OCI-LY1 (cell line): ENCODE measurements at regions not wholly inside any gene's neighbourhood (a gene's known extent, or its start where the extent isn't known, plus 50 kb on each side); places are given as distances from the start of the nearest gene placed in this dataset.

Source experiments
- H2AFZ ChIP-seq: fragments of 200-600 bp; sonication (generic), shearing (Covaris generic); 2 replicates; pipeline ENCODE4 v1.6.0; 2014; ENCODE audit warnings: antibody characterized with exemption, mild to moderate bottlenecking, low read length
- H3F3A ChIP-seq: fragments of 200-600 bp; sonication (generic), shearing (Covaris generic); 2 replicates; pipeline ENCODE4 v1.6.0; 2014; ENCODE audit warnings: mild to moderate bottlenecking, antibody characterized with exemption, low read length, moderate library complexity; ENCODE audit not compliant: insufficient read depth
- H3K27ac ChIP-seq: fragments of 200-600 bp; sonication (generic); 2 replicates; pipeline ENCODE4 v1.5.1; 2014; ENCODE audit warnings: low read length, mixed run types, mild to moderate bottlenecking, low read depth; ENCODE audit not compliant: poor library complexity, severe bottlenecking
- H3K27me3 ChIP-seq: fragments of 200-600 bp; sonication (generic); 2 replicates; pipeline ENCODE4 v1.6.0; 2014; ENCODE audit warnings: antibody characterized with exemption, mild to moderate bottlenecking, low read length, moderate library complexity; ENCODE audit not compliant: insufficient read depth
- H3K36me3 ChIP-seq: fragments of 200-600 bp; sonication (generic); 2 replicates; pipeline ENCODE4 v1.6.1; 2014; ENCODE audit warnings: mild to moderate bottlenecking, antibody characterized with exemption, low read length, moderate library complexity, mixed read lengths; ENCODE audit not compliant: insufficient read depth
- H3K4me1 ChIP-seq: fragments of 200-600 bp; sonication (generic); 2 replicates; pipeline ENCODE4 v1.5.1; 2014; ENCODE audit warnings: mild to moderate bottlenecking, low read length, moderate library complexity; ENCODE audit not compliant: insufficient read depth, severe bottlenecking
- H3K4me2 ChIP-seq: fragments of 200-600 bp; sonication (generic), shearing (Covaris generic); 2 replicates; pipeline ENCODE4 v1.6.1; 2014; ENCODE audit warnings: low read length
- H3K4me3 ChIP-seq: fragments of 200-600 bp; sonication (generic); 2 replicates; pipeline ENCODE4 v1.5.1; 2014; ENCODE audit warnings: low read length, low read depth, mild to moderate bottlenecking, mixed read lengths; ENCODE audit not compliant: poor library complexity, severe bottlenecking
- H3K79me2 ChIP-seq: fragments of 200-600 bp; shearing (Covaris generic); 2 replicates; pipeline ENCODE4 v1.6.1; 2016; ENCODE audit warnings: mixed run types, low read length, mixed read lengths; ENCODE audit not compliant: insufficient read depth
- H3K9ac ChIP-seq: fragments of 200-600 bp; sonication (generic), shearing (Covaris generic); 2 replicates; pipeline ENCODE4 v1.6.1; 2014; ENCODE audit warnings: mild to moderate bottlenecking, low read length, mixed read lengths
- H3K9me2 ChIP-seq: fragments of 200-600 bp; sonication (generic), shearing (Covaris generic); 2 replicates; pipeline ENCODE4 v1.6.1; 2014; ENCODE audit warnings: low read depth, mild to moderate bottlenecking, low read length, mixed read lengths
- H3K9me3 ChIP-seq: fragments of 200-600 bp; shearing (Covaris generic); 2 replicates; pipeline ENCODE4 v1.6.1; 2014; ENCODE audit warnings: low read length, mixed read lengths
- H4K20me1 ChIP-seq: fragments of 200-600 bp; sonication (generic), shearing (Covaris generic); 2 replicates; pipeline ENCODE4 v1.6.0; 2016; ENCODE audit warnings: mild to moderate bottlenecking, low read length; ENCODE audit not compliant: insufficient read depth
- EZH2 ChIP-seq: fragments of 200-600 bp; sonication (generic), shearing (Covaris generic); IDR thresholded peaks from 2 replicates; pipeline ENCODE4 v1.8.0; 2017; ENCODE audit warnings: borderline replicate concordance, mixed run types, mild to moderate bottlenecking, antibody characterized with exemption, low read length, moderate library complexity, mixed read lengths
- TF ChIP-seq, protein P1 (sequence below): fragments of 200-600 bp; sonication (generic), shearing (Covaris generic); IDR thresholded peaks from 2 replicates; pipeline ENCODE4 v1.5.1; 2017; ENCODE audit warnings: mild to moderate bottlenecking, antibody characterized with exemption, low read length, moderate library complexity, mixed read lengths

DNA sequence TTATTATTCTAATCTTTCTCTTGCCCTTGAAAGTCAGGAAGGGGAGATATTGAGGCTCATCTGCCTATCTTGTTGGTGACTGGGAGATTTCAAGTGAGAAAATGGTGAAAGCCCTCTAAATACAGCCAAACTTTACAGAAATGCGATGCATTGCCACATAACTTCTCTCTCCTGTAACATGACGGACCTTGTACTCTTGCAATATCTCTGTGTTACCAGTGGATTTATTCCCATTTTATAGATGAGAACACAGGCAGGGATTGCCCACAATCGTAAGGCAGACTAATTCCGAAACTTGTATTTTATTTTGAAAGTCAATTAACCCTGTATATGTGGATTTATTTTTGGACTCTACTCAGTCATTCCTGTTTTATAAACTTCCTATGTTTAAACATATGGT, 57.3 kb upstream of the MPP7 start:
- Histone ChIP-seq H3K9ac (no peak overlapping the region), H3K27ac (no peak overlapping the region), H3K27me3 (no peaks in the 10 kb centered on the region), H3K4me2 (no peak overlapping the region), H3K79me2 (no peaks in the 10 kb centered on the region), H3K9me3 (no peaks in the 10 kb centered on the region), H3K4me3 (no peak overlapping the region), H3K9me2 (no peaks in the 10 kb centered on the region), H3K4me1 (no peaks in the 10 kb centered on the region), H2AFZ (no peak overlapping the region), H3K36me3 (no peaks in the 10 kb centered on the region), H3F3A (no peaks in the 10 kb centered on the region), H4K20me1 (no peaks in the 10 kb centered on the region)
- no peak for TF ChIP-seq EZH2

DNA sequence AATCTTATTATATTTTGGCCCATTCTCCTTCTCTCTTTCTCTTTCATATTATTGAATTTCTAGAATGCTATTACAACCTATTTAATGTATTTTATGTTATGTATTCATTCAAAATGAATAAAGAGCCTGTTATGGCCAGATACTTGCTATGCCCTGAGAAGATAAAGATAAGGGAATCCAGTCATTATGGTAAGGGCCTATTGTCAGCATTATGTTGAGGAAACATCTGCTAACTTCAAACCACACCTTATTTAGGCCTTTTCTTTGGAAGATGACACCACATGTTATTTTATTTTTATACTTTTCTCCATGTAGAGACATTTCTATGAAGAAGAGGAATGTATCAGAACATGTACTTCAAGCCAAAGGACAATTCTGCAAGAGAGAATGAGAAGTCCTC, 60.5 kb upstream of the MPP7 start:
- no peaks in the 10 kb centered on the region for H3K79me2 ChIP-seq
- no peak overlapping the region for H3K9ac ChIP-seq
- no peak overlapping the region for H2AFZ ChIP-seq
- H3K4me1 ChIP-seq = no peaks in the 10 kb centered on the region
- H3F3A ChIP-seq = no peaks in the 10 kb centered on the region
- H3K9me3 ChIP-seq = no peaks in the 10 kb centered on the region
- H3K4me2 ChIP-seq = no peak overlapping the region
- H4K20me1 ChIP-seq = no peaks in the 10 kb centered on the region
- H3K4me3 ChIP-seq = no peak overlapping the region
- TF ChIP-seq, protein P1, sequence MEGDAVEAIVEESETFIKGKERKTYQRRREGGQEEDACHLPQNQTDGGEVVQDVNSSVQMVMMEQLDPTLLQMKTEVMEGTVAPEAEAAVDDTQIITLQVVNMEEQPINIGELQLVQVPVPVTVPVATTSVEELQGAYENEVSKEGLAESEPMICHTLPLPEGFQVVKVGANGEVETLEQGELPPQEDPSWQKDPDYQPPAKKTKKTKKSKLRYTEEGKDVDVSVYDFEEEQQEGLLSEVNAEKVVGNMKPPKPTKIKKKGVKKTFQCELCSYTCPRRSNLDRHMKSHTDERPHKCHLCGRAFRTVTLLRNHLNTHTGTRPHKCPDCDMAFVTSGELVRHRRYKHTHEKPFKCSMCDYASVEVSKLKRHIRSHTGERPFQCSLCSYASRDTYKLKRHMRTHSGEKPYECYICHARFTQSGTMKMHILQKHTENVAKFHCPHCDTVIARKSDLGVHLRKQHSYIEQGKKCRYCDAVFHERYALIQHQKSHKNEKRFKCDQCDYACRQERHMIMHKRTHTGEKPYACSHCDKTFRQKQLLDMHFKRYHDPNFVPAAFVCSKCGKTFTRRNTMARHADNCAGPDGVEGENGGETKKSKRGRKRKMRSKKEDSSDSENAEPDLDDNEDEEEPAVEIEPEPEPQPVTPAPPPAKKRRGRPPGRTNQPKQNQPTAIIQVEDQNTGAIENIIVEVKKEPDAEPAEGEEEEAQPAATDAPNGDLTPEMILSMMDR = no peak
- no peak for TF ChIP-seq EZH2
- no peak overlapping the region for H3K27ac ChIP-seq
- H3K36me3 ChIP-seq = no peaks in the 10 kb centered on the region
- no peaks in the 10 kb centered on the region for H3K27me3 ChIP-seq
- H3K9me2 ChIP-seq = no peaks in the 10 kb centered on the region

DNA sequence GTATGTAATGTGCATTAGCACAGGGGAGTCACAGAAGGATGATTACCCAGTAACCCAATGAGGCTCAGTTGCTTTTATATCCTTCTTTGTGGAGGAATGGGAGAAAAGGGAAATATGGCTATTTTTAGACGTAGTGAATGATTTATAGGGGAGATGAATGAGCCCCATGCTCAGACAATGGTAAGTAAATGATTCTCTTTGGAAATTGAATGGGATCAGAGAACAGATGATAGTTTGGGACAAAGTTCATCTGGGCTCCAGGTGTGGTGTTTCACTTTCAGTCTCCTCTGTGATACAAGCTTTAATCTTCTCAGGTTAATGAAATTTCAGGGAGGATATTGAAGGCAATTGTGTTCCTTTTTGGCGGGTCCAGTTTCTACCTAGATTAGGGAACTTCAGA, 63.0 kb upstream of the MPP7 start:
- Histone ChIP-seq H3K4me1 (no peaks in the 10 kb centered on the region), H2AFZ (no peak overlapping the region), H3K4me3 (no peak overlapping the region), H3K79me2 (no peaks in the 10 kb centered on the region), H3K9me3 (no peaks in the 10 kb centered on the region), H3K9ac (no peak overlapping the region), H3K9me2 (no peaks in the 10 kb centered on the region), H3K27me3 (no peaks in the 10 kb centered on the region), H3K36me3 (no peaks in the 10 kb centered on the region), H3K27ac (no peak overlapping the region), H3F3A (no peaks in the 10 kb centered on the region), H3K4me2 (no peak overlapping the region), H4K20me1 (no peaks in the 10 kb centered on the region)
- no peak for TF ChIP-seq EZH2
- TF ChIP-seq, protein P1 = no peak

DNA sequence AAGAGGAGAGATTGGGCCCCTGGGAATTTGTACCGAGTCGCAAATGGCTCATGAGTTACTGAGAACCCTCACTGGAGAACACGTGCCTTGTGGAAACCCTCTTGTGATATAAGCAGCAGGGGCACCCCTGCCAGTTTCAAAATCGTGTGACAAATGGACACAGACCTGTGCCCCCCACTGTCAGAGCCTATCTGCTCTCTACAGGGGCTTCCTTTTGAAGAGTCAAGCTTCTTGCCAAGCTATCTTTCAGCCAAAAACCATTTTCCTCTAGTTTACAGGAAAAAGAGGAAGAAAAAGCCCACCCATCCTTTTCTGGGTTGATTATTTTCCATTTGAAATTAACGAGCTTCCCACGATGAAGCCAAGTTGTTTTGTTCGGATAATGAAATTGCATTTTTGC, 64.1 kb upstream of the MPP7 start:
- Histone ChIP-seq H3K9me2 (no peaks in the 10 kb centered on the region), H3K9ac (no peak overlapping the region), H3K4me2 (no peak overlapping the region), H3K27ac (no peak overlapping the region), H3K36me3 (no peaks in the 10 kb centered on the region), H3K4me3 (no peak overlapping the region), H3F3A (no peaks in the 10 kb centered on the region), H3K4me1 (no peaks in the 10 kb centered on the region), H4K20me1 (no peaks in the 10 kb centered on the region), H3K79me2 (no peaks in the 10 kb centered on the region), H3K9me3 (no peaks in the 10 kb centered on the region), H2AFZ (no peak overlapping the region), H3K27me3 (no peaks in the 10 kb centered on the region)
- TF ChIP-seq, protein P1 = no peak
- no peak for TF ChIP-seq EZH2
